Ureter (tissue), 1 donor: ENCODE measurements at regions not wholly inside any gene's neighbourhood (a gene's known extent, or its start where the extent isn't known, plus 50 kb on each side); places are given as distances from the start of the nearest gene placed in this dataset.

ENCODE experiments used
- DNase-seq: peaks from one replicate; pipeline ENCODE4 v3.0.0-alpha.2; 2020; ENCODE audit warnings: low spot score
- donor health status: DM: yes; HTN: yes; CAD: no.

- DNase-seq, result no peak
Measured at GRCh38 chr6:93550551-93551276, 131.4 kb upstream of the EPHA7 start.

GRCh38 chr6:93549868-93550267 is 130.5 kb upstream of the EPHA7 start:
- DNase-seq, result no peak

- no peak for DNase-seq
Measured at GRCh38 chr6:93524671-93525451, 105.5 kb upstream of the EPHA7 start.

- no peak for DNase-seq
Measured at GRCh38 chr6:93523365-93523764, 104.0 kb upstream of the EPHA7 start.

- DNase-seq, result no peak
Measured at GRCh38 chr6:93516441-93516840, 97.1 kb upstream of the EPHA7 start.

GRCh38 chr6:93515736-93516135 is 96.4 kb upstream of the EPHA7 start:
- DNase-seq, result no peak

GRCh38 chr6:93498713-93499112 is 79.4 kb upstream of the EPHA7 start:
- no peak for DNase-seq

- no peak for DNase-seq
Measured at GRCh38 chr6:93496548-93496947, 77.2 kb upstream of the EPHA7 start.

- DNase-seq, result no peak
Measured at GRCh38 chr6:93494057-93494456, 74.7 kb upstream of the EPHA7 start.

- no peak for DNase-seq
Measured at GRCh38 chr6:93474733-93475179, 55.4 kb upstream of the EPHA7 start.

GRCh38 chr6:93471281-93471680 is 51.9 kb upstream of the EPHA7 start:
- no peak for DNase-seq
